Lower lobe of right lung (tissue), 2 donors: ENCODE measurements at regions not wholly inside any gene's neighbourhood (a gene's known extent, or its start where the extent isn't known, plus 50 kb on each side); places are given as distances from the start of the nearest gene placed in this dataset.
A peak's percentile ranks its signal among the peaks of the same experiment; 100 is the strongest.

Experiments
- ATAC-seq, 2 donors: fragments of 200-7000 bp; cut with Tn5 transposase; one replicate each; pipeline ENCODE4 v1.9.1; 2020 to 2022; ENCODE audit warnings: mild to moderate bottlenecking in 2 of 2, moderate library complexity in 2 of 2
- DNase-seq: peaks from one replicate; pipeline ENCODE4 v3.0.0-alpha.2; 2020
- H3K27ac ChIP-seq: fragments of 200-600 bp; one replicate; pipeline ENCODE4 v1.8.0; 2022
- H3K27me3 ChIP-seq: fragments of 200-600 bp; one replicate; pipeline ENCODE4 v1.8.0; 2022; ENCODE audit warnings: low read depth
- H3K36me3 ChIP-seq: fragments of 200-600 bp; one replicate; pipeline ENCODE4 v1.8.0; 2022; ENCODE audit warnings: mild to moderate bottlenecking
- H3K4me1 ChIP-seq: fragments of 200-600 bp; one replicate; pipeline ENCODE4 v1.8.0; 2022
- H3K4me3 ChIP-seq: fragments of 200-600 bp; one replicate; pipeline ENCODE4 v1.8.0; 2022; ENCODE audit warnings: mild to moderate bottlenecking
- H3K9me3 ChIP-seq: fragments of 200-600 bp; one replicate; pipeline ENCODE4 v1.8.0; 2022
- intact Hi-C: fragments of 100-400 bp; cut with DNase I; formaldehyde crosslinking; loops from one replicate; pipeline ENCODE4 v1.11.0; 2022
- TF ChIP-seq, protein P1 (sequence below): fragments of 200-600 bp; IDR thresholded peaks from one replicate; pipeline ENCODE4 v1.8.0; 2022; ENCODE audit warnings: antibody characterized with exemption, mild to moderate bottlenecking
- donor health status: DM: no; HTN: yes; CAD: no; lungs with severe emphysema.

DNA sequence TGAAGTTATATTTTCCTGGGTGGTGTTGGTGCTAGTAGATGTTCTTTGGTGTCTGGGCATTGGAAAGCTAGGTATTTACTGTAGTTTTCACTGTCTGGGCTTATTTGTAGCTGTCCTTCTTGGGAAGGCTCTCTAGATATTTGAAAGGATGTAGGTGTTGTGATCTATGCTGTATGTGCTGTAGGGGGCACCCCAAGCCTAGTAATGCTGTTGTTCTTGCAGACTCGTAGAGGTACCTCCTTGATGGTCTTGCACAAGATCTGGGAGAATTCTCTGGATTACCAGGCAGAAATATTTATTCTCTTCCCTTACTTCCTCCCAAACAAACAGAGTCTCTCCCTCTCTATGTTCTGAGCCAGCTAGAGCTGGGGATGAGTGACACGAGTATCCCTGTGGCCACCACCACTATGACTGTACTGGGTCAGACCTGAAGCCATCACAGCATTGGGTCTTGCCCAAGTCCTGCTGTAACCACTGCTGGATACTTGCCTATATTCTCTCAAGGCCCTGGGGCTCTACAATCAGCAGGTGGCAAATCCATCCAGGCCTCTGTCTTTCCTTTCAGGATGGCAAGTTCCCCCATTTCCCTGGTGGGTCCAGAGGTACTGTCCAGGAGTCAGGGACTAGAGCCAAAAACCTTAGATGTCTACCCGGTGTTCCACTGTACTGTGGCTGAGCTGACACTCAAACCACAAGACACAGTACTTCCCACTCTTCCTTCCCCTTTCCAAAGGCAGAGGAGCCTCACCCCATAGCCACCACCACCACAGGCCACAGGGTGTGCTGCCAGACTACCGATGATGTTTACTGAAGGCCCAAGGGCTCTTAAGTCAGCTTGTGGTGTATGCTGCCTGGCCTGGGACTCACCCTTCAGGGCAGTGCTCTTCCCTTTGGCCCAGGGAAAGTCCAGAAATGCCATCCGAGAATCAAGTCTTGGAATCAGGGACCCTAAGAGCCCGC lies 195.2 kb upstream of the DPPA4 start:
- intact Hi-C loops = no loop called here
- TF ChIP-seq, protein P1, sequence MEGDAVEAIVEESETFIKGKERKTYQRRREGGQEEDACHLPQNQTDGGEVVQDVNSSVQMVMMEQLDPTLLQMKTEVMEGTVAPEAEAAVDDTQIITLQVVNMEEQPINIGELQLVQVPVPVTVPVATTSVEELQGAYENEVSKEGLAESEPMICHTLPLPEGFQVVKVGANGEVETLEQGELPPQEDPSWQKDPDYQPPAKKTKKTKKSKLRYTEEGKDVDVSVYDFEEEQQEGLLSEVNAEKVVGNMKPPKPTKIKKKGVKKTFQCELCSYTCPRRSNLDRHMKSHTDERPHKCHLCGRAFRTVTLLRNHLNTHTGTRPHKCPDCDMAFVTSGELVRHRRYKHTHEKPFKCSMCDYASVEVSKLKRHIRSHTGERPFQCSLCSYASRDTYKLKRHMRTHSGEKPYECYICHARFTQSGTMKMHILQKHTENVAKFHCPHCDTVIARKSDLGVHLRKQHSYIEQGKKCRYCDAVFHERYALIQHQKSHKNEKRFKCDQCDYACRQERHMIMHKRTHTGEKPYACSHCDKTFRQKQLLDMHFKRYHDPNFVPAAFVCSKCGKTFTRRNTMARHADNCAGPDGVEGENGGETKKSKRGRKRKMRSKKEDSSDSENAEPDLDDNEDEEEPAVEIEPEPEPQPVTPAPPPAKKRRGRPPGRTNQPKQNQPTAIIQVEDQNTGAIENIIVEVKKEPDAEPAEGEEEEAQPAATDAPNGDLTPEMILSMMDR = peak; percentile 31
- DNase-seq (no peak), ATAC-seq (peak; percentile 78 to 82)
- H3K36me3 ChIP-seq = no peaks in the 10 kb centered on the region
- H3K27me3 ChIP-seq = no peaks in the 10 kb centered on the region
- H3K27ac ChIP-seq = no peak overlapping the region
- no peak overlapping the region for H3K4me3 ChIP-seq
- no peaks in the 10 kb centered on the region for H3K4me1 ChIP-seq
- H3K9me3 ChIP-seq = no peaks in the 10 kb centered on the region

DNA sequence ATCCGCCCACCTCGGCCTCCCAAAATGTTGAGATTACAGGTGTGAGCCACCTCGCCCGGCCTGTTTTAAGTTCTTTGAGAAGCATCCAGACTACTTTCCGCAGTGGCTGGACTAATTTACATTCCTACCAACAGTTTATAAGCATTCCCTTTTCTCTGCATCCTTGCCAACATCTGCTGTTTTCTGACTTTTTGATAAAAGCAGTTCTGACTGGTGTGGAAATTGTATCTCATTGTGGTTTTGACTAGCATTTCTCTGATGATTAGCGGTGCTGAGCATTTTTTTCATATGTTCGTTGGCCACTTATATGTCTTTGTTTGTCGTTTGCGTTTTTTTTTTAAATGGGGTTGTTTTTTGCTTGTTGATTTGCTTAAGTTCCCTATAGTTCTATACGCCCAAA lies 208.4 kb upstream of the DPPA4 start:
- H3K9me3 ChIP-seq = no peaks in the 10 kb centered on the region
- no peak overlapping the region for H3K27ac ChIP-seq
- H3K4me3 ChIP-seq = no peak overlapping the region
- H3K4me1 ChIP-seq = no peaks in the 10 kb centered on the region
- no peak for DNase-seq
- H3K27me3 ChIP-seq = no peaks in the 10 kb centered on the region
- no peak for ATAC-seq
- TF ChIP-seq, protein P1 = no peak
- H3K36me3 ChIP-seq = no peaks in the 10 kb centered on the region
- intact Hi-C loops = no loop called here

DNA sequence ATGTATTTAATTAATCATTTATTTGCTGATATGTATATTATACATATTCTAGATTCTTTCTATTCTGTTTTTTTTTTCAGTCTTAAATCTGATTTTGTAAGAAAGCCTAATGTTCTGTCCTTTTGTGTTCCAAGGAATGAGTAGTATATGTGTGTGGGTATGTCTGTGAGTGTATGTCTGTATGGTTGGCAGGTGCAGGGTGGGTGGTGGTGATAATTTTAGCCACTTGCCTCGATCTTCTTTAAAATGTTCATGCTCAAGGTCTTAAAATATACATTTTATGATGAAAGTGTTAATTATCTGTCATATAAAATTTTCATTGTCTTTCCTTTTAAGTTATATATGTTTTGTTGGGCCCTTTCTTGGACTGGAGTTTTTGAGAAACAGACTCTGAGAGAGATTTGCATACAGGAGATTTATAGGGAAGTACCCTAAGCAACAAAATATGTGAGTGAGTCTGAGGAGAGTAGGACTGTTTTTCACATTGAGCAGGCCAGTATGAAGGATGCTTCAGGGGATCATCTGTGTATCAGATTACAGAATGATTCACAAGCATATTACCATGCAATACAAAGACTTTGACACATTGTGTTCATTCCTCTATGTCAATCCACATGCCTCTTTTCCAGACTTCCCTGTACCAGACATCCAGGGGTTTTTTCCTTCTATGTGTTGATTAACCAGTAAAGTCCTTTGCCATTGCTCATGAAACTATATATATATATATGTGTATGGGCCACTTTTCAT lies 211.0 kb upstream of the DPPA4 start:
- no peaks in the 10 kb centered on the region for H3K27me3 ChIP-seq
- TF ChIP-seq, protein P1 = no peak
- intact Hi-C loops = no loop called here
- H3K27ac ChIP-seq = no peak overlapping the region
- no peak for ATAC-seq
- H3K4me1 ChIP-seq = no peaks in the 10 kb centered on the region
- H3K36me3 ChIP-seq = no peaks in the 10 kb centered on the region
- H3K4me3 ChIP-seq = no peak overlapping the region
- no peak for DNase-seq
- no peaks in the 10 kb centered on the region for H3K9me3 ChIP-seq

DNA sequence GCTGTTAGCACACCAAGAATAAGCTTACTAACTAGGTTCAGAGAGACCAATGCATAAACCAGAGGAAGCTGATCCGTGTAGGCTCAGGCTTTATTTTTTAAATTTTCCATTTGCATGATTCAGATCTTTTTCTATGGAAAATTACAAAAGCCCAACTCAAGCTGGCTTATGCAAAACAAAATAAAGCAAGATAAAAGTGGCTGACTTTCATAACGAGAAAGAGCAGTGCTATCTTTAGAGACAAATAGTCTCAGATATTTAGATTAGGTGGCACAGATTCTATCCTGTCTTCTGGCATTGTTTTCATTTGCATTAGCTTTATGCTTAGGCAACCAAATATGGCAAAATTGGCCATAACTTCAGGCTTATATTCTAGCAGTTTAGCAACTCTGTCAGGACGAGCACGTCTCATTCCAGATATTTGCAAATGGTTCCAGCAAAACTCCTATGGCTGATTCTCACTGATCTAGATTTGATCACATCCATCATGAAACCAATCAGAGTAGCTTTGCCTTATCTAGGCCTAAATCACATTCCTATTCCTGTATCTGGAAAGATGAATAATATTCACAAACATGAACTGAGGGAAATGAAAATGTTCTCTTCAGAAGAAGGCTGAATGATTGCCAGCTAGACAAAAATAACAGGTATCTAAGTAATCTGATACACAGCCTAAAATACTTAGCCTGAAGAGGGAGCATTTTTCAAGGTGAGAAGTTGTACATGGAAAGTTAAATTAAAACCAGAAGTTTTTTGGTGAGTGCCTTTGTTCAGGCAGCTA lies 216.4 kb upstream of the DPPA4 start:
- no peaks in the 10 kb centered on the region for H3K4me1 ChIP-seq
- no peaks in the 10 kb centered on the region for H3K9me3 ChIP-seq
- no peak overlapping the region for H3K27ac ChIP-seq
- H3K36me3 ChIP-seq = no peaks in the 10 kb centered on the region
- ATAC-seq (no peak), DNase-seq (no peak)
- intact Hi-C loops = no loop called here
- no peak overlapping the region for H3K4me3 ChIP-seq
- H3K27me3 ChIP-seq = no peaks in the 10 kb centered on the region
- TF ChIP-seq, protein P1 = no peak

DNA sequence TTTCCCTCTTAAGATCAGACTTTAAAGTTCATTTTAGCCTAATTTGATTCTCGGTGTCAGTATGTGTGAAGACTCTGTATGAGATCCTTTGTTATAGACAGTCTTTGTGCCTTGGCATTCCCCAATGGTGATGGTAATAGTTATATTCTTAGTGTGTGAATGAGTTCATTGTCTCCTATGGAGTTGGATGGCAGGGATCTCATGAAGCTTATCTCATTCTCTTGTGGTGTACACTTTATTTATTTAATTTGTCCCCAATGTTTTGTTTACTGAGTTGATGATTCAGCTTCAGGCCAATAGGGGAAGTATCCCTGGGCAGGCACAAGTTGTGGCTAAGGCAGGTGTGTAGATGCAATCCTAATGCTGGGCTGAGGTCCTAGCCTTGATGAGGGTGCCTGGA lies 222.0 kb upstream of the DPPA4 start:
- H3K27ac ChIP-seq = no peak overlapping the region
- H3K9me3 ChIP-seq = no peaks in the 10 kb centered on the region
- H3K36me3 ChIP-seq = no peaks in the 10 kb centered on the region
- H3K27me3 ChIP-seq = no peaks in the 10 kb centered on the region
- H3K4me3 ChIP-seq = no peak overlapping the region
- no peaks in the 10 kb centered on the region for H3K4me1 ChIP-seq
- ATAC-seq = no peak
- intact Hi-C loops = no loop called here
- TF ChIP-seq, protein P1 = no peak
- no peak for DNase-seq
